Fibroblast of peridontal ligament (primary cell): ENCODE measurements at regions not wholly inside any gene's neighbourhood (a gene's known extent, or its start where the extent isn't known, plus 50 kb on each side); places are given as distances from the start of the nearest gene placed in this dataset.
"Not testable (repeated sequence)": the region's sequence is repeated elsewhere in the genome, so short reads cannot be mapped to it uniquely, and the experiment has no call there.

Experiments used
- DNase-seq: peaks from one replicate; pipeline ENCODE4 v3.0.0-alpha.2; 2010; ENCODE audit errors: extremely low read depth

DNA sequence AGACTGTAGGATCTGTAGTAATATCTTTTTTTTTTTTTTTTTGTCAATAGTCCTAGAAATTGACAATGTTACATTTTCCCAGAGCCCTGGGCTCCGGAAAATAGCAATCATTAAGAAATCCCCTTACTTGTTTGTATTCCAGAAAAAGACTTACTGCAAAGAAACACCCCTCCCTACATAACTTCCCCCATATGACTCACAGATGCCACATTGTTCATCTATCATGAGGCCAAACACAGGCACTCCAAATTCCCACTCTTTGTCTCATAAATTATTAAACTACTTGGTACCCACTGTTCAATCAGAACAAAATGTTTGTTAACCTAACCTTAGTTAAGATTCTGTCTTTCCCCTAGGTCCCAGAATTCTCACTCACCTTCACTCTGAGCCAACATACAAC is 53.5 kb downstream of the TEX51 start:
- no peak for DNase-seq

DNA sequence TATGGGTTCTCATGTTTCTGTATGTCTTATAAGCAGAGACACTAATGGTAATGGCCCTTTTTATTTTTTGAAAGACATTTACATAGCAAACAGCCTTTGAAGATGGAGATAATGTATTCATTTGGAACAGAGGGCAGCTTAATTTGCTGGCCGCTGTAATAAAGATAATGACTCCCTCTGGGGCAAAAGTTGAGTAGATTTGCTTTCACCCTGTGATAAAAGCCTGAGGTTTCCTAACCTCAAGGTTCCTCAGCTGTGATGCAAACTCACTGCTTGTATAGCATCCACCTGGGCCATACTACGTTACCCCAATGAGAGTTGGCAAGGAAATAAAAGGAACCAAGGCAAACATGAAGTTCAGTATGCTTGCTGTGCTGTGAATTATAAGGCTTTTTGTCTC is 54.8 kb downstream of the TEX51 start:
- no peak for DNase-seq

DNA sequence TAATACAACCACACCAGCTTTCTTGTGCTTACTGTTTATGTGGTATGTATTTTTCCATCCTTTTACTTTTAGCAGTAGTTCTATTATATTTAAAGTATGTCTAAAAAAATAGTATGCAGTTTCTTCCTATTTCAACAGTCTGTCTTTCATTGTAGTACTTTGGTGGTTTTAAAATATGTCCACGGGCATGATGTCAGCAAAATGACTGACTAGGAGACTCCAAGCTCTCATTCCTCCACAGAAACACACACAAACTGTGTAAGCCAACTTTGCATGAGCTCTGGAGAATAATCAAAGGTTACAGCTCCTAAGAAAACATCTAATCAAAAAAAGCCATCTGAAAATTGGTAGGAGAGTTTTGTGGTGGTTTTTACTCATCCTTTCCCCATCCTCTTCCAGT is 56.1 kb downstream of the TEX51 start:
- DNase-seq: peak; percentile 4

DNA sequence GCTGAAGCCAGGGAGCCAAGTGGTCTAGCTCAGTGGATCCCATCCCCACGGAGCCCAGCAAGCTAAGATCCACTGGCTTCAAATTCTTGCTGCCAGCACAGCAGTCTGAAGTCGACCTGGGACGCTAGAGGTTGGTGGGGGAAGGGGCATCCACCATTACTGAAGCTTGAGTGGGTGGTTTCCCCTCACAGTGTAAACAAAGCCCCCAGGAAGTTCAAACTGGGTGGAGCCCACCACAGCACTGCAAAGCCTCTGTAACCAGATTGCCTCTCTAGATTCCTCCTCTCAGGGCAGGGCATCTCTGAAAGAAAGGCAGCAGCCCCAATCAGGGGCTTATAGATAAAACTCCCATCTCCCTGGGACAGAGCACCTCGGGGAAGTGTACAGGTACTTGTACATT is 58.1 kb downstream of the TEX51 start:
- not testable (repeated sequence) for DNase-seq

DNA sequence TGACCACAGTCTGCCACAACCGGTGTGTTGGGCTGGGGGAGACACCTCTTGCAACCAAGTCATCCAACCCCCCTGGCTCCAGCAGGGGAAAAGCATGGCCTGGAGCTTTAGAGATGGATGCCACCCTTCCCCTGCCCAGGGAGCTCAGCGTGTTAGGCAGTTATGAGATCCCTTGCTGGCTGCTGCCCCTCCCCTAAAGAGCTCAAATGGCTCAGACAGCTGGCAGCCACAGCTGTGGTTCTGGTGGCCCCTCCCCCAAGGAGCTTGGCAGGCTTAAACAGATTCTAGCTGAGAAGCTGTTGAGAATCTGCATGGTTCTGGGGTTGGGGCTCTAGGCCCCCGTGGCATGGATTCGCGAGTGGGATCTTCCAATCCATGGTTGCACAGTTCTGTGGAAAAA is 64.7 kb downstream of the TEX51 start:
- DNase-seq: no peak

DNA sequence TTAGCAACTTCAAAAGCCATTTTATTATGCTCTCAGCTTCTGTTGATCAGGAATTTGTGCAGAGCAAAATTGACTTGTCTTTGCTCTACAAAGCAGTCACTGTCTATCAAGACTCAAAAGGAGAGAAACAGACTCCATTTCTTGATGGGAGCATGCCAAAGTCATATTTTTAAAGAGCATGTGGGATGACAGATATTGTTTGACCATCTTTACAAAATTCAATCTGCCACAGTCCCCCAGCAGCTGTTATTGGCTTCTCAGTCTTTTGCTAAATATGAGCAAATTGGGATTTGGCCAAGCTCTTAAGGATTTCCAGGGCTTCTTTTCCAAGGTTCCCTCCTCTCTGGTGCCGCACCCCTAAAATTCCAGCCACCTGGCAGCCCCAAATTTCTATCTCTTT is 67.9 kb downstream of the TEX51 start:
- DNase-seq: no peak

DNA sequence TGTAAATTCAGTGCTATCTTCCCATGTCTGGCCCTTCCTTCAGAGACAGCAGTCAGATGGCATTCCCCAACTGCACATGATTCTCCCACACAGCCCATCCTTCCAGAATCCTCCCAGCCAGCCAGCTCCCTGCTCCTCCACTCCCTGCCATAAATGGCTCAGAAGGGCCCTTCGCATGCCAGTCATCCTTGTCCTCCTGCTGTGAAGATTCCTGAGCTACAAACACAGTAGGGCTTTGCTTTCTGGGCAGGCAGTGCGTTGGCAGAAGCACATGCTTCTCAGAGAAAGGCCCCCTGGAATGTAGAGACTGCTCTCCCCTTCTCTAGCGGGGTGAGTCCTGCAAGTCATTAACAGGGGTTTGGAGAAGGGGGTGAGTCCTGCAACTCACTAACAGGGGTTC is 71.9 kb downstream of the TEX51 start:
- no peak for DNase-seq

DNA sequence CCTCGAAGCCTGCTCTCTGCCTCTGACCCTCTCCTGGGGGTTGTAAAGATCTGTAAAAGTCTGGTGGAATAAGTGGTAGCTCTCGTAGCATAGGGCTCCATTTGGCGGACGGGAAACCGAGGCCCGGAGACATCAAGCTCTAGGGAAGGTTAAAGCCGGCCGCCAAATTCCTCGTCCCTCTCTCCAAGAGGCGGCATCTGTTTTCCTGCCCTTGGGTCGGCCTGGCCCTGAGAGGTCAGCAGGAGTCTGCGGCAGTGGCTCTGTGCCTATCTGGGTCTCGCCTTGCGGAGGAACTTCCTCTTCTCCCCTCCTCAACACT is 72.4 kb downstream of the TEX51 start:
- no peak for DNase-seq

DNA sequence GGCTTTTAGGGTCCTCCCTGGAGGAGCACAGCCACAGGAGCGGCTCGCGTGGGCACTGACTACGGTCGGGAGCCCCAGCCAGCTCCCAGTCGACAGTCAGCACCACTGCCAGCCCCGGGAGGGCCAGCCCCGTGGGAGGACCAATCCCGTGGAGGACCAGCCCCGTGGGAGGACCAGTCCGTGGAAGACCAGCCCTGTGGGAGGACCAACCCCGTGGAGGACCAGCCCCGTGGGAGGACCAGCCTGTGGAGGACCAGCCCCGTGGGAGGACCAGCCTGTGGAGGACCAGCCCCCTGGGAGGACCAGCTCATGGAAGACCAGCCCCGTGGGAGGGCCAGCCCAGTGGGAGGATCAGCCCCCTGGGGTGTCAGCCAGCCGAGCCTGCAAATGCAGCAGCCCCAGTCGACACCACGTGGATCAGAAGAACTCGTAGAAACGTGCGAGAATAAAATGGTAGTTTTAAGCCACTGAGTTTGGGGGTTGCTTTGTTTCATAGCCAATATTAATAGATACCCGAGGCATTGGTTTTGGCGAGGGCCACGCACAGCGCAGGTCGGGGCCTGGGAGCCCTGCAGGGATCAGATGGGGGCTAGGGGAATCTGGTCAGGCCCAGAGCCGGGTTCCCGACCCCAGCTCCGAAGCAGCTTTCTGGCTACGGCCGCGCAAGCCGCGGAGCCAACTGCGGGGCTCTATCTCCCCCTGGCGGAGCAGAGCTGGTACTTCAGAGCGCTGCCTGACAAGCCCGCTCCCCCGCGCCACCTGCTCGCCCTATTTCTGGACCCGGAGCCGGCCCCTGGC is 73.0 kb downstream of the TEX51 start:
- DNase-seq: peak; percentile 53

DNA sequence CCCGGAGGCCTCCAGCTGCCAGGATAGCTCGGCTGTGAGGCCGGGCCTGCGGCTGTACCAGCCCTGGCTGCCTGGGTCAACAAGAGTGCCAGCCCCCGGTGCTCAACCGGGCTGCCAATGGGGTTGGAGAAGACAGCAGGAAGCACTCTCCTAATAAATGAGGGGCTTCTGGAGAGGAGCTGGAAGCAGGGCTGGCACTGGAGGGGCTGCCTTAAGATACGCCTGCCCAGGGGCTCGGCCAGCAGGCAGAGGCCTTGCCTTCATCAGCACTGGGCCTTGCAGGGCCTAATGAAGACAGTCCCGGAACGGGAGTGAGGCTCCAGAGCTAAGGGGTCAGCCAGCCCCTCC is 73.6 kb downstream of the TEX51 start:
- no peak for DNase-seq

DNA sequence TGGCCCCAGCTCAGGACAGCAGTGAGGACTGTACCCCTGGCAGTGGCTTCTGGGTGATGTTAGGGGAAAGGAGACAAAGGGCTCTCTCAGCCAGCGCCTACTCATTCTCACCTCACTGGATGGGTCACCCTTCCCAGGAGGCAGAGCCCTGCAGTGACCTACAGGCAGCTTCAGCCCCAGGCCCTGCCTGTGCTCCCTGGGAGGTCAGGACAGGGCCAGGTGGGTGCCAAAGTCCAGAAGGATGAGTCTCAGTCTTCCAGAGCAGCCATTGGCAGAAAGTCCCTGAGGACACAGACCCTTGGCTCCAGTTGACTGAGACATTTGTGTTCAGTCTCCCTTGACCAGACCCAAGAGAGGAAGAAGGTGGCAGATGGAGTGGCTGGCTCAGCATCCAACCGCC is 75.1 kb downstream of the TEX51 start:
- no peak for DNase-seq

DNA sequence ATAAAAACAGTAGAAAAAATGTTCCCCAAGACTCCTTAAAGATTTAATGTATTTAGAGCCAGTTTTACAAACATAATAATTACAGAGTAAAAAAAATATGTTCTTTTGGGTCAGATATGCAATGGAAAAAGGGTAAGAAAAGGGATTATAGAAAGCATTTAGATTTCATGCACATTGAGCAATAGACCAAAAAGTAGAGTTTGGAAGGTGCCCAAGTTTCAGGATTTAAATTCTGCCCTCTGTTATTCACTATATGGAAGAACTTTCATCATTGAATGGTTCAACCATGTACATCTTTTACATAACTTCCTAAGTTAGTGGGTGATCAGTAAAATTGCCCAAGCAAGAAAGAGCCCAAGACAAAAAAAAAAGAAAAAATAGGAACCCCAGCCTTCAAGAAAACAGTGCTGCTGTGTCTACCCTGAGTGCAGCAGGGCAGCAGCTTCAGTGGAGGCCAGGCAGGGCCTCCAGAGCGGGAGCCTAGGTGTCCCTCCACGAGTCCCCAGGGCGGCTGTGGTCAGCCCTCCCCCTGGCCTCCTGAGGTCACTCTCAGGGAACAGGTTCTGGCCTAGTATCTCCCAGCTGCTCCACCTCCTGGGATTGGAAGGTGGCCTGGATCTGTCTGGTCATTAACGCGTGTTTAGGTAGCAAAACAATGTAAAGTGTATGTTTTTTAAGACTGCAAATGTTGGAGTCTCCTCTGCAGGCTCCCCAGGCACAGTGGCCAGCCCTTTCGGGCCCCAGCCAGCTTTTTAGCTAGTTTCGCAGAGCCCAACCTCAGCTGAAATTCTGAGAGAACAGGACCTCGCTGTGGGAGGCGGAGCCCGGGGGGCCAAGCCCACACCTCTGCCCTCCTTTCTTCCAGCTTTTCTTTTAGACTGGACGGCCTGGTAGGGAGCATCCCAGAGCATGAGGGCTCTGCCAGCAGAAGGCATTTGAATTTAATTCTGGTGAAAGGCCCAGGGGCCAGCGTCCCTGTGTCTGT is 77.3 kb downstream of the TEX51 start:
- DNase-seq: peak; percentile 13

DNA sequence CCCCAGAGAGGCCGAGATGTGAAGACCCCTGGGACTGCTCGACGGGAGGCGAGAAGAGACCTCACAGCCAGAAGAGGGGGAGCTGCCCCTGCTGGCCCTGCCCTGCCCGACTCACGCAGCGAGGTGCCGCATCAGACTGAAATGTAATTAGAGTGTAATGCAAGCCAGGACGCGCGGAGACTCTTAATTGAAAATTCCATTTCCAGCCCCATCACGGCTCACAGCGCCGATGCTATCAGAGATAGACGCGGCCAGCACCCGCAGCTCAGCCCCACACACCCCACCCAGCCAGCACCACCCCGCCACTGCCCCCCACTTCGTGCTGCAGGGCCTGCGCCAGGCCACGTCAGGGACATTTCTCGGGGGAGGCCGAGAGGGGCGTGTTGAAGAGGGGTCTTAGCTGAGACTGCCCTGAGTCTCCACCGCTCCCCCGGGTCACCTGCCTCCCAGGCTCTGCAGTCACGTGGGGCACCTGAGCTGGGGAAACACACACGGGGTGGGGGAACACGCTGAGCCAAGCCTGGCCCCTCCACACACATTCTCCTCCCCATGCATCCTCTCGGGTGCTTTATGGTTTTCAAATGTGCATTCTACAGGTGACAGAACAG is 78.1 kb downstream of the TEX51 start:
- no peak for DNase-seq

DNA sequence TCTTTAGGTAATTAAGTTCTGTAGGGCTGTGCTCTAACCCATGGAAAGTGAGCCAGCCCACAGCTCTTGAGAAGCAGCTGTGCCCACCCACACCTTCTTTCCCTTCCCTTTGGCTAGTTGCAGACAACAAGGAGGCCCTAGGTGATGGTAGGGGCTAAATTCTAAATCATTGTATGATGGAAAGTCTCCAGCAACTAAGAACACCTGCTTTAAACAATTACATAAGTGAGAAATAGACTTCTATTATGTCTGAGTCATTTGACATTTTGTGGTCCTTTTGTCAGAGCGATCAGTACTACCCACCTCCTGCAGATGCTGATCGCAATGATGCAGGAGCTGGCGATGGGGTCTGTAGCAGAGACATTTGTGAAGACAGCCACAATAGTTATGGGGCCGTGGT is 79.6 kb downstream of the TEX51 start:
- DNase-seq: no peak

DNA sequence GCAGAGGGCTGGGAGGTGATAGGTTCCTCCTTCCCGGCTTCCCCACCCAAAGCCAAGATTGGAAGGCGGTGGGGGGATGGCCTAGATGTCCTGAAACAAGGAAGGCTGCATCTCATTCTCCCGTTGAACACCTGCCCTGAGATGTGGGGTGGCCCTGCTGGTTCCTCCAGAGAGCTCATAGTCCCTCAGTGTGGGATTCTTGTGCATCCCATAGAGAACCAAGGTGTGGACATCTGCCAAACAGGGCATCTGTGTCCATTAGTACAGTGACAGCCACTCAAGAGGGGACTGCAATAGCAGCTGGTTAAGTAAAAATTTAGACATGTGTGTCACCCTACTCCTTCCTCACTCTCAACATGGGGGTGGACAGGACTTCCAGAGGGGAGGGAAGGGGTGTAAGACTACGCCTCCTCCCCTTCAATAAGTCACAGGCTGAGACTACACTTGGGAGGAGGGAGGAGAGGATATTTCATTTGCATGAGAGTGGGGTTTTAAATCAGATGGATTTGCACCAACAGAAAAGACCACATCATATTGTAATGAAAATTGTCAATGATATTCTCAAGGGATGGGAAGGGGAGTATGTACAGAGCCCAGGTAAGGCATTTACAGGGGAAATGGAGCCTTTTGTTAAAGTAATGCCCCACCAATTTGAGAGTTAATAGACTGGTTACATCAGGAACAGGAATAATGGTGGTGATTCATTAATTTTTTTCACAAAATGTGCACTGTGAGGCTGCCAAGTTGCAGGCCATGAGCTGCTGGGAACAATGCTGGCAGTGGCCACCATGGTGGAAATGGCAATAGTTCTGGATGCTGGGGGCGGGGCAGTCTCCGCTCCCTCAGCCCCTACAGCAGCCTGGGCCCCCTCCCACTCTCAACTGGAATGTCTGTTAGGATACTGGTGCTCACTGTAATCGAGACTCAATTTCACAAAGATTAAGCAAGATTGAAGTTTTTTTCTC is 80.6 kb downstream of the TEX51 start:
- no peak for DNase-seq

DNA sequence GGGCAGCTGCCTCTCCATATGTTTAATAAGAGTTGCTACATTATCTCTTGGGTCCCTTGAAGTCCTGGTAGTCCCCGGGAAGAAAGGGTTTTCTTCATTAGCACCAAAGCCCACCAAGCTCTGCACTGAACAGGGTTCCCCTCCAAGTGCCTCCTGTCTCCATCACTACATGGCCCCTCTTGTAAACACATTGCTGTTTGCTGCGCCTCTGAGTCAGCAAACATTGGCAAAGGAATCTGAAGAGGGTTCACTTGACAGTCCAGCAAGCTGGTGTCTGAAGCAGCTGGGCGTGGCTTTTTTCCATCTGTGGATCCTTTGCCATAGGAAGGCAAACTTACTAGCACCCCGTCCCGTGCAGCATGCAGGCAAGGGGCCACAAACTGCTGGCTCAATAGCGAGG is 82.8 kb downstream of the TEX51 start:
- DNase-seq: no peak

DNA sequence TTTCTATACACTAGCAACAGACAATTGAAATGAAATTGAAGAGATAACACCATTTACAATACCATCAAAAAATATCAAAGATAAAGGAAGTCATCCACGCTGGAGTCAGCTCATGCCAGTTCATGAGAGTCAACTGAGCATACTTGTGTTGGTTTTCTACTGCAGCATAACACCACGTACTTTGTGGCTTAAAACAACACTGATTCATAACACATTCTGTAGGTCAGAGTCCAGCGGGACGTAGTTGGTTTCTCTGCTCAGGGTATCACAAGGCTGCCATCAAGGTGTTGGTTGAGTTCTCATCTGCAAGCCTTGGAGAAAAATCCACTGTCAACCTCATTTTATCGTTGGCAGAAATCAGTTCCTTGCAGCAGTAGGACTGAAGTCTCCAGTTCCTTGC is 84.2 kb downstream of the TEX51 start:
- no peak for DNase-seq

DNA sequence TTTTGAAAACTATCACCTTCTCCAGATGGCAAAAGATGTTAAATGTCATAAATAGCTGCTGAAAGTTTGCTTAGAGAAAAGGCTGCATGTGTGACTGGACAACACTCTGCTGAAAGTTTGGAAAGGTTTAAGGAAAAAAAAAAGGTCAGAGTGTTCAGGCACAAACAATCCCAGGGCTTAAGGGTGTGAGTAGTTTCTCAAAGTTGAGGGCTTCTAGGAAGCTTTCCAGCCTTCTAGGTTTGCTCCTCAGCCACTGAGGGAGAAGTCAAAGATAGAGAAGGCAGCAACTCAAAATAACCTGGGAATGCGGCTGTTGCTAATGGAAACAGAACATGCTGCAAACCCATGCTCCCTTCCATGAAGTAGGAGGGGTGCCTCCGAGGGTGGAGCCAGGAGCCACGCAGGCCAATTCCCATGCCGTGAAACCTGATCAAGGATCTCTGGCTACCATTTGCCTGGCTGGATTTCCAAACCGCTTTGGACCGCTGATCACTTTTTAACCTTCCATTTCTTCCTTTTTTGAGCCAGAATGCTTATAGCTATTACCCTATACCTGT is 88.0 kb downstream of the TEX51 start:
- no peak for DNase-seq

DNA sequence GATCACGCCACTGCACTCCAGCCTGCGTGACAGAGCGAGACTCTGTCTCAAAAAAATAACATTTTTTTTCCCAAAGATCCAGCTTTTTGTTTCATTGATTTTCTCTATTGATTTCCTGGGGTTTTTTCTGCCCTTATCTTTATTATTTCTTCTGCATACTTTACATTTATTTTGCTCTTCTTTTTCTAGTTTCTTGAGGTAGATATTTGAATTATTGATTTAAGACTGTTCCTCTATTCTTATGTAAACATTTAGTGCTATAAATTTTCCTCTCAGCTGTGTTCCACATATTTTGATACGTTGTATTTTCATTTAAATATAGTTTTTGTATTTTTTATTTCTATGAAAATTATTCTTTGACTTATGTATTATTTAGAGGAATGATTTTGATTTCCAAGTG is 89.8 kb downstream of the TEX51 start:
- no peak for DNase-seq

DNA sequence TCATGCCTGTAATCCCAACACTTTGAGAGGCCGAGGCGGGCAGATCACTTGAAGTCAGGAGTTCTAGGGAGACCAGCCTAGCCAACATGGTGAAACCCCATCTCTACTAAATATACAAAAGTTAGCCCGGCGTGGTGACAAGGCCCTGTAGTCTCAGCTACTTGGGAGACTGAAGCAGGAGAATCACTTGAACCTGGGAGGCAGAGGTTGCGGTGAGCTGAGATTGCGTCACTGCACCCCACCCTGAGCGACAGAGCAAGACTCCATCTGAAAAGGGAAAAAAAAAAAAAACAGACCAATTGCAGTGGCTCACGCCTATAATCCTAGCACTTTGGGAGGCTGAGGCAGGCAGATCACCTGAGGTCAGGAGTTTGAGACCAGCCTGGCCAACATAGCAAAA is 90.4 kb downstream of the TEX51 start:
- not testable (repeated sequence) for DNase-seq

DNA sequence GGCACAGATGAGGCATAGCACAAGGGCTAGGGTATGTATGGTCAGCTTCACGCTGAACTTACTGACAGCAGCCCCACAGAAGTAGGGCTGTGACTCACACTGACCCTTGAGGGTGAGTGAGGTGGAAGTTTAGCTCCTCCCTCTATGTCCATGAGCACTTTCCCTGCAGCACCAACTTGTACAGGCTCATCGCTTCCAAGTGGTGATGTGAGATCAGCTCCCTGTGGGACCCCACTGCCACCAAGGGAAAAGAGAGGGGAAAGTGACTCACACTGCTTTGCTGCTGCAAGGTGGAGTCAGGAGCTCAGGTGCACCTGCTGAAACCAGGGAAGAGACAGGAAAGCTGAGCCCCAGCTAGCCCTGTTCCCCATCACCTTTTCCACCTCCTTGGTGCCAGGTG is 91.5 kb downstream of the TEX51 start:
- no peak for DNase-seq
